ENCODE measurements at regions not wholly inside any gene's neighbourhood (a gene's known extent, or its start where the extent isn't known, plus 50 kb on each side); places are given as distances from the start of the nearest gene placed in this dataset.

DNA sequence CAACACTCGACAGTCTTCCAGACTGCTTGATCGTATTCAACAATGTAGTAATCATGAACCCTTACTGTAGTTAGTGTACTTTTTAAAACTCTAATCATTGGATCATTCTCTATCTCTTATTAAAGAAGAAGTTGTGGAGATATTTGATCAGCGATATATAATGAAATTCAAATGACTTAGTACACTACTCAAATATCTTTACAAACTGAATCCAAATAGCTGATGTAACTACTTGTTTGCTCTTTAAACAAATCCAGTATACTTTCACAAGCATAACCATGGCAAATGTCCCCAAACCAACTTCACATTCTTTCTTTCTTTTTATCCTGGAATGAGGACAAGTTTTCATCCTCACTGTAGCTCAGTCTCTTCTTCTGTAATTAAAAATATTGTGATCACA lies 1569.9 kb upstream of the ADGRL3 start:
- Histone ChIP-seq H3K18ac (ENCODE audit: insufficient read length, low read depth, low read length) (no peak overlapping the region), H4K5ac (ENCODE audit: insufficient read length, low read depth, low read length) (no peak overlapping the region), H3K23me2 (ENCODE audit: insufficient read length, low read depth, low read length, poor library complexity, severe bottlenecking) (no peaks in the 10 kb centered on the region), H3K27me3 (ENCODE audit: insufficient read depth, low read length) (no peaks in the 10 kb centered on the region; the same call in 1 of the 2 replicates), H2BK120ac (ENCODE audit: low read depth, low read length, poor library complexity, severe bottlenecking) (no peak overlapping the region), H3K27ac (ENCODE audit: insufficient read length, low read depth, low read length) (no peak overlapping the region), H4K8ac (replicated peaks; ENCODE audit: insufficient read length, low read depth, low read length) (no peak overlapping the region), H2BK15ac (ENCODE audit: low read depth, low read length) (no peak overlapping the region), H4K20me1 (ENCODE audit: control insufficient read depth, insufficient read depth, insufficient read length) (no peaks in the 10 kb centered on the region), H2AFZ (ENCODE audit: low read length) (no peak overlapping the region), H3K23ac (ENCODE audit: insufficient read length, low read depth, low read length) (no peak overlapping the region), H3K4ac (ENCODE audit: low read depth, low read length) (no peak overlapping the region), H2AK5ac (ENCODE audit: insufficient read length, low read length) (no peak overlapping the region), H3K56ac (ENCODE audit: insufficient read length, low read depth, low read length) (no peak overlapping the region), H3K9ac (ENCODE audit: extremely low read depth, insufficient read length, low read length) (no peak overlapping the region), H2BK5ac (ENCODE audit: insufficient read length, low read length) (no peak overlapping the region), H4K91ac (ENCODE audit: insufficient read length, low read depth, low read length) (no peak overlapping the region), H3K79me2 (ENCODE audit: insufficient read depth, low read length) (no peaks in the 10 kb centered on the region), H3K4me1 (ENCODE audit: insufficient read depth, low read length) (no peaks in the 10 kb centered on the region), H2BK20ac (ENCODE audit: low read depth, low read length, poor library complexity, severe bottlenecking) (no peak overlapping the region), H3K4me2 (ENCODE audit: insufficient read depth, insufficient read length, low read length) (no peak overlapping the region), H3K14ac (ENCODE audit: insufficient read depth, low read length) (no peak overlapping the region), H2BK12ac (ENCODE audit: insufficient read length, low read depth, low read length) (no peak overlapping the region), H3K9me3 (ENCODE audit: control insufficient read depth, low read depth, low read length) (no peaks in the 10 kb centered on the region), H3T11ph (ENCODE audit: low read length) (no peak overlapping the region), H3K79me1 (ENCODE audit: insufficient read depth, low read depth, low read length, poor library complexity, severe bottlenecking) (no peaks in the 10 kb centered on the region)
- Mint-ChIP-seq H3K4me1 (no peaks in the 10 kb centered on the region), H3K27me3 (ENCODE audit: low read depth) (no peaks in the 10 kb centered on the region), H3K9me3 (peaks cover 3 to 4% of the 10 kb centered on the region in 2 experiments; a peak in 1 of 5 replicates), H3K4me3 (no peak overlapping the region), H3K27ac (no peak overlapping the region), H3K36me3 (ENCODE audit: insufficient read depth in 1 of 3, low read depth in 3 of 3) (no peaks in the 10 kb centered on the region; a peak in 2 of 7 replicates)
- TF ChIP-seq, protein P1, sequence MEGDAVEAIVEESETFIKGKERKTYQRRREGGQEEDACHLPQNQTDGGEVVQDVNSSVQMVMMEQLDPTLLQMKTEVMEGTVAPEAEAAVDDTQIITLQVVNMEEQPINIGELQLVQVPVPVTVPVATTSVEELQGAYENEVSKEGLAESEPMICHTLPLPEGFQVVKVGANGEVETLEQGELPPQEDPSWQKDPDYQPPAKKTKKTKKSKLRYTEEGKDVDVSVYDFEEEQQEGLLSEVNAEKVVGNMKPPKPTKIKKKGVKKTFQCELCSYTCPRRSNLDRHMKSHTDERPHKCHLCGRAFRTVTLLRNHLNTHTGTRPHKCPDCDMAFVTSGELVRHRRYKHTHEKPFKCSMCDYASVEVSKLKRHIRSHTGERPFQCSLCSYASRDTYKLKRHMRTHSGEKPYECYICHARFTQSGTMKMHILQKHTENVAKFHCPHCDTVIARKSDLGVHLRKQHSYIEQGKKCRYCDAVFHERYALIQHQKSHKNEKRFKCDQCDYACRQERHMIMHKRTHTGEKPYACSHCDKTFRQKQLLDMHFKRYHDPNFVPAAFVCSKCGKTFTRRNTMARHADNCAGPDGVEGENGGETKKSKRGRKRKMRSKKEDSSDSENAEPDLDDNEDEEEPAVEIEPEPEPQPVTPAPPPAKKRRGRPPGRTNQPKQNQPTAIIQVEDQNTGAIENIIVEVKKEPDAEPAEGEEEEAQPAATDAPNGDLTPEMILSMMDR (conservative IDR thresholded peaks at IDR 0.05) = no peak
- DNase-seq = no peak
- no CpG with 5 or more reads among the region's 3 CpGs for WGBS (ENCODE audit: extremely low coverage, insufficient read length, low lambda C conversion rate)

All from H9 (cell line).